GM13977 (cell line): ENCODE measurements at regions not wholly inside any gene's neighbourhood (a gene's known extent, or its start where the extent isn't known, plus 50 kb on each side); places are given as distances from the start of the nearest gene placed in this dataset.

Experiments
- DNase-seq: peaks from one replicate; pipeline ENCODE4 v3.0.0; 2012; ENCODE audit warnings: low spot score
- CTCF ChIP-seq: IDR thresholded peaks from 2 replicates; pipeline ENCODE4 v1.5.1; 2012; ENCODE audit warnings: mild to moderate bottlenecking, control low read depth; ENCODE audit not compliant: insufficient read depth; ENCODE audit errors: extremely low read depth, missing control alignments
- in situ Hi-C: fragments of 300-500 bp; cut with MboI; formaldehyde crosslinking; loops from one replicate; pipeline ENCODE4 v1.12.0; 2022; ENCODE audit warnings: low sequenced_read_pairs, low pct_unique_long_range_greater_than_20kb, mixed read lengths, inconsistent platforms; ENCODE audit not compliant: unreplicated experiment

- in situ Hi-C loops, result no loop called here
- DNase-seq, result no peak
- no peak for TF ChIP-seq CTCF
Measured at GRCh38 chr20:39421571-39422105, 459.5 kb downstream of the DHX35 start.

- DNase-seq, result no peak
- no peak for TF ChIP-seq CTCF
- in situ Hi-C loops, result no loop called here
Measured at GRCh38 chr20:39412091-39412490, 449.9 kb downstream of the DHX35 start.

DNA sequence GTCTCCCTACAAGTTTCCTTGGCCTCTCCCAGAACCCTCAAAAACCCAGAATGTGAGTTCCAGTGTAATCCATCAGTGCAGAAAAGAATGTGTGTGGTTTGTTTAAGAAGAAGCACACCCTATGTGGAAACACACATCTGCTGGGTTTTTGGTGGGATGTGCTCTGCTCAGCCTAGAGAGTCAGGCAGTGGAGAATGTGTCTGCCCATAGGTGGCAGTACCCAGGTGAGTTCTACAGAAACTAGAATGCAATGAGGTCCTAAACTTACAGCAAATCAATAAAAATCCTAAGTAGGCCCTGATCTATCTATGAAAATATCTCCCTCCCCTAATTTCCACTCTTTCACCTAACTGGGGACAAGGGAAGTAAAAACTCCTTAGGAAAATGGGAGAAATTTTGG, 437.3 kb downstream of the DHX35 start:
- DNase-seq, result no peak
- in situ Hi-C loops, result no loop called here
- TF ChIP-seq CTCF, result no peak

GRCh38 chr20:39398656-39399055, 436.5 kb downstream of the DHX35 start:
- in situ Hi-C loops, result no loop called here
- DNase-seq, result no peak
- no peak for TF ChIP-seq CTCF

GRCh38 chr20:39397646-39398045, 435.5 kb downstream of the DHX35 start:
- in situ Hi-C loops, result no loop called here

GRCh38 chr20:39395478-39396291, 433.5 kb downstream of the DHX35 start:
- in situ Hi-C loops, result no loop called here
- no peak for DNase-seq
- TF ChIP-seq CTCF, result no peak

More at GRCh38 chr20:39397646-39398045, 435.5 kb downstream of the DHX35 start:
- no peak for DNase-seq
- TF ChIP-seq CTCF, result no peak

GRCh38 chr20:39394461-39394860, 432.3 kb downstream of the DHX35 start:
- no peak for DNase-seq
- in situ Hi-C loops, result no loop called here
- no peak for TF ChIP-seq CTCF
